ENCODE measurements at regions not wholly inside any gene's neighbourhood (a gene's known extent, or its start where the extent isn't known, plus 50 kb on each side); places are given as distances from the start of the nearest gene placed in this dataset.

DNA sequence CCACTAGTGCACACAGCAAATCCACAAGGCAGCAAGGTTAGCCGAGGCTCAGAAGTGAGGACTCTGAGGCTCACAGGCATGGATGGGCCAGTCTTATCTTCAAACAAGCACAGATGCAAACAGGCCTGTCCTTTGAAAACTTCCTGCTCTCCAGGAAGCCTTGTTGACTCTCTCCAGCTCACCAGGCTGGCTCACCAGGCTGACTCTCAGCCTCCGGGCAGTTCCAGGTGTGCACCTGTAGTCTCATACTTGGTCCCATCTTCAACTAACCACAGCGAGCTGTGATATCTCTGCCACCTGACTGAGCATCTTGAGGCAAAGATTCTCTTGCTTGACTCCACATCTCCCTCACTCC is 173.9 kb upstream of the ZMIZ1 start:
- Histone ChIP-seq H3K4me3 (ENCODE audit: low read depth, low read length) (no peak overlapping the region), H3K27me3 (ENCODE audit: control insufficient read depth, insufficient read depth, low read length) (peaks cover 14% of the 10 kb centered on the region), H3K36me3 (ENCODE audit: control insufficient read depth, insufficient read depth, low read length) (no peaks in the 10 kb centered on the region)
- no peak for DNase-seq (ENCODE audit: low read depth)
- TF ChIP-seq, protein P1, sequence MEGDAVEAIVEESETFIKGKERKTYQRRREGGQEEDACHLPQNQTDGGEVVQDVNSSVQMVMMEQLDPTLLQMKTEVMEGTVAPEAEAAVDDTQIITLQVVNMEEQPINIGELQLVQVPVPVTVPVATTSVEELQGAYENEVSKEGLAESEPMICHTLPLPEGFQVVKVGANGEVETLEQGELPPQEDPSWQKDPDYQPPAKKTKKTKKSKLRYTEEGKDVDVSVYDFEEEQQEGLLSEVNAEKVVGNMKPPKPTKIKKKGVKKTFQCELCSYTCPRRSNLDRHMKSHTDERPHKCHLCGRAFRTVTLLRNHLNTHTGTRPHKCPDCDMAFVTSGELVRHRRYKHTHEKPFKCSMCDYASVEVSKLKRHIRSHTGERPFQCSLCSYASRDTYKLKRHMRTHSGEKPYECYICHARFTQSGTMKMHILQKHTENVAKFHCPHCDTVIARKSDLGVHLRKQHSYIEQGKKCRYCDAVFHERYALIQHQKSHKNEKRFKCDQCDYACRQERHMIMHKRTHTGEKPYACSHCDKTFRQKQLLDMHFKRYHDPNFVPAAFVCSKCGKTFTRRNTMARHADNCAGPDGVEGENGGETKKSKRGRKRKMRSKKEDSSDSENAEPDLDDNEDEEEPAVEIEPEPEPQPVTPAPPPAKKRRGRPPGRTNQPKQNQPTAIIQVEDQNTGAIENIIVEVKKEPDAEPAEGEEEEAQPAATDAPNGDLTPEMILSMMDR (IDR thresholded peaks at IDR 0.05; ENCODE audit: insufficient read depth, low read length, poor library complexity, severe bottlenecking), result no peak

DNA sequence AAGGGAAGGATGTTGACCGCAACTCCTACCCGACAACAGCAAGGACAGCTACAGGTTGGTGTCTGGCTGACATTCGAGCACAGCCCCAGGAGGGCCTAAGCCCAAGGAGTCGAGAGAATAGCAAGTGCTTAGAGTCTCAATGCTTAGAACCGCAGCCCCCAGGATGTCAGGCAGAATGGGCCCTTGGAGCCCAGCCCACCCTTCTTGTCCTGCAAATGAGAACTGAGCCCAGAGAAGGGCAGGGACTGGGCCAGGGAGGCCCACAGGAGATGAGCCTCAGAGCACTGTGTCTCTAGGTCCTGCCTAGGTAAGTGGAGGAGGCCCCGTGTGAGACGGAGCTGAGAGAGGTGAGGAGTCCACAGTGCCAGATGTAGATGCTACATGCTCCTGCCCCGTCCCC is 173.3 kb upstream of the ZMIZ1 start:
- DNase-seq (ENCODE audit: low read depth), result no peak
- Histone ChIP-seq H3K36me3 (ENCODE audit: control insufficient read depth, insufficient read depth, low read length) (no peaks in the 10 kb centered on the region), H3K27me3 (ENCODE audit: control insufficient read depth, insufficient read depth, low read length) (peaks cover 14% of the 10 kb centered on the region), H3K4me3 (ENCODE audit: low read depth, low read length) (no peak overlapping the region)
- TF ChIP-seq, protein P1 (IDR thresholded peaks at IDR 0.05; ENCODE audit: insufficient read depth, low read length, poor library complexity, severe bottlenecking), result no peak

DNA sequence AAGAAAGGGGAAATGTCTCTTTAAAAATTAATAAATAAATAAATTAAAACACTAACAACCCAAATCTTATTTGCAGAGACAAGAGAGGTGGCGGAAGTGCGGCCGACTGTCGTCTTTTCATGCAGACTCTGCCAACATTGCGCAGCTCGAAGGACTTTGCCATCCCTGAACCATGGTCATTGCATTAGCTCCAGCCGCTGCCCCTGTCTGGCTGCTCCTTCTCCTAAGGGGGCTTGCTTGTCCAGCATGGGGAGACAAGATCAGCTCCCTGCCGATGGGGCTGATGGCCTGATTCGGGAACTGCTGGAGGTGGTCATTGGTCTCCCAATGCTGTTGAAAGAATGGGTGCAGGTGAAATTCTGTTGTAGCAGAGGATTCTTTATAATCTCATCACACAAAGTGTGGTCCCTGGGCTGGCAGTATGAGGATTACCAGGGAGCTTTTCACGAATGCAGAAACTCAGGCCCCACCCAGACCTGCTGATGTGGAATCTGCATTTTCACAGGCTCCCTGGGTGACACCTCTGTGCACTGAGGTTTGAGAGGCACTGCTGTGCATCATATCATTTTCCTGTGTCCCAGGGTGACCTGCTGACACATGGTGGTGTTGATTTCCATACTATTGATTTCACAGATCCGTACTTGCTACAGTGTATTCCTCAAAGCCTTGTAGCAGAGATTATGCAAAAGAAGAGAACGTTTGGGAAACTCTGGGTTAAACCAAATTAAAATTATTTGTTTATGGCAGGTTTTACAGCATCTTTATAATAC is 172.4 kb upstream of the ZMIZ1 start:
- H3K27me3 ChIP-seq (ENCODE audit: control insufficient read depth, insufficient read depth, low read length), result peaks cover 14% of the 10 kb centered on the region

DNA sequence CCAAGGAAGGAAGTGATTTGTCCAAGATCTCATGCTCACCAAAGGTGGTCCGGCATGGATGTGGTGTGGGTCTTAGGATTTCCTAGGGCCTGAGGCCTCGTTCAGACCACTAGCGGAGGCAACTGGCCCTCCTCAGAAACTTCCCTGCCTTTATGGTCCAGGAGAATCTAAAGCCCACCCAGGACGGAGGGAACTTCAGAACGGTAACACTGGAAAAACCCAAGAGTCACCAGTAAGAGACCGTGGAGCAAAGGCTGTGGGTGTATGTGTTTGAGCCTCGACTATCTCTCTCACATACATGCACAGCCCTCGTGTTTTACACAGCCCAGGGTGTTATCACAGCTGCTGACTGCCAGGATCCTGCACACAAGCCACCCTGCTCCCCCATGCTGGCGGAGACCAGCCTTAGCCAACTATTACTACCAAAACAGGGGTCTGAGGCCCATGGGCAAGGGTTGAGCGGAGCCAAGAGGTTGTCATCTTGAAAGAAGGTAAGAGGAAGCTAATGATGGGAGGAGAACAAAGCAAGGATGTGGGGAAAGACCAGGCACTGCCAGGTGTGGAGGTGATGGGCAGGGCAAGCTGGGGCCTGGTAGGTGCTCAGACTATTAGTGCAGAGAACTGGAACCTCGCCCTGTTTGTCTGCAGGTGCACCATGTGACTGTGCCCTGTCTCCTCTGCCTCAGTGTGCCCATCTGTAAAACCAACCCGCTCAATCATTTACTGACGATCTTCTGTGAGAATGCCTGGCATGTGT is 170.2 kb upstream of the ZMIZ1 start:
- Histone ChIP-seq H3K4me3 (ENCODE audit: low read depth, low read length) (no peak overlapping the region), H3K27me3 (ENCODE audit: control insufficient read depth, insufficient read depth, low read length) (peaks cover 16% of the 10 kb centered on the region), H3K36me3 (ENCODE audit: control insufficient read depth, insufficient read depth, low read length) (no peaks in the 10 kb centered on the region)
- no peak for DNase-seq (ENCODE audit: low read depth)
- TF ChIP-seq, protein P1 (IDR thresholded peaks at IDR 0.05; ENCODE audit: insufficient read depth, low read length, poor library complexity, severe bottlenecking), result no peak

More for the DNA sequence above, 172.4 kb upstream of the ZMIZ1 start:
- no peak for DNase-seq (ENCODE audit: low read depth)
- H3K4me3 ChIP-seq (ENCODE audit: low read depth, low read length), result no peak overlapping the region
- TF ChIP-seq, protein P1 (IDR thresholded peaks at IDR 0.05; ENCODE audit: insufficient read depth, low read length, poor library complexity, severe bottlenecking), result no peak
- H3K36me3 ChIP-seq (ENCODE audit: control insufficient read depth, insufficient read depth, low read length), result no peaks in the 10 kb centered on the region

- H3K36me3 ChIP-seq (ENCODE audit: control insufficient read depth, insufficient read depth, low read length), result no peaks in the 10 kb centered on the region
- no peak for DNase-seq (ENCODE audit: low read depth)
- H3K27me3 ChIP-seq (ENCODE audit: control insufficient read depth, insufficient read depth, low read length), result peaks cover 17% of the 10 kb centered on the region
- no peak overlapping the region for H3K4me3 ChIP-seq (ENCODE audit: low read depth, low read length)
- TF ChIP-seq, protein P1 (IDR thresholded peaks at IDR 0.05; ENCODE audit: insufficient read depth, low read length, poor library complexity, severe bottlenecking), result no peak
Observed at GRCh38 chr10:78899098-78899754, 169.5 kb upstream of the ZMIZ1 start.
